ENCODE measurements at regions not wholly inside any gene's neighbourhood (a gene's known extent, or its start where the extent isn't known, plus 50 kb on each side); places are given as distances from the start of the nearest gene placed in this dataset.

GRCh38 chr1:56311766-56312165 is 267.6 kb downstream of the PLPP3 start:
- TF ChIP-seq, protein P1, sequence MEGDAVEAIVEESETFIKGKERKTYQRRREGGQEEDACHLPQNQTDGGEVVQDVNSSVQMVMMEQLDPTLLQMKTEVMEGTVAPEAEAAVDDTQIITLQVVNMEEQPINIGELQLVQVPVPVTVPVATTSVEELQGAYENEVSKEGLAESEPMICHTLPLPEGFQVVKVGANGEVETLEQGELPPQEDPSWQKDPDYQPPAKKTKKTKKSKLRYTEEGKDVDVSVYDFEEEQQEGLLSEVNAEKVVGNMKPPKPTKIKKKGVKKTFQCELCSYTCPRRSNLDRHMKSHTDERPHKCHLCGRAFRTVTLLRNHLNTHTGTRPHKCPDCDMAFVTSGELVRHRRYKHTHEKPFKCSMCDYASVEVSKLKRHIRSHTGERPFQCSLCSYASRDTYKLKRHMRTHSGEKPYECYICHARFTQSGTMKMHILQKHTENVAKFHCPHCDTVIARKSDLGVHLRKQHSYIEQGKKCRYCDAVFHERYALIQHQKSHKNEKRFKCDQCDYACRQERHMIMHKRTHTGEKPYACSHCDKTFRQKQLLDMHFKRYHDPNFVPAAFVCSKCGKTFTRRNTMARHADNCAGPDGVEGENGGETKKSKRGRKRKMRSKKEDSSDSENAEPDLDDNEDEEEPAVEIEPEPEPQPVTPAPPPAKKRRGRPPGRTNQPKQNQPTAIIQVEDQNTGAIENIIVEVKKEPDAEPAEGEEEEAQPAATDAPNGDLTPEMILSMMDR (conservative IDR thresholded peaks at IDR 0.05; ENCODE audit: low read length) = no peak
- no peak for TF ChIP-seq EZH2phosphoT487 (IDR thresholded peaks at IDR 0.05; ENCODE audit: borderline replicate concordance, low read depth, low read length)
